ENCODE measurements at regions not wholly inside any gene's neighbourhood (a gene's known extent, or its start where the extent isn't known, plus 50 kb on each side); places are given as distances from the start of the nearest gene placed in this dataset.

GRCh38 chr6:156031516-156031915 lies 575.9 kb upstream of the NOX3 start:
- DNase-seq (ENCODE audit: low read depth in 3 of 3, low spot score in 2 of 3): no peak

GRCh38 chr6:156030053-156030452 lies 574.4 kb upstream of the NOX3 start:
- DNase-seq (ENCODE audit: low read depth in 3 of 3, low spot score in 2 of 3): no peak

GRCh38 chr6:156029286-156029985 lies 573.8 kb upstream of the NOX3 start:
- DNase-seq (ENCODE audit: low read depth in 3 of 3, low spot score in 2 of 3): no peak

- DNase-seq (ENCODE audit: low read depth in 3 of 3, low spot score in 2 of 3): no peak
Observed at GRCh38 chr6:156028335-156029131, 572.9 kb upstream of the NOX3 start.

- no peak for DNase-seq (ENCODE audit: low read depth in 3 of 3, low spot score in 2 of 3)
Observed at GRCh38 chr6:156027248-156027626, 571.6 kb upstream of the NOX3 start.

GRCh38 chr6:156026486-156027247 lies 571.0 kb upstream of the NOX3 start:
- DNase-seq (ENCODE audit: low read depth in 3 of 3, low spot score in 2 of 3): no peak

GRCh38 chr6:156024339-156024738 lies 568.7 kb upstream of the NOX3 start:
- no peak for DNase-seq (ENCODE audit: low read depth in 3 of 3, low spot score in 2 of 3)

GRCh38 chr6:156021746-156022396 lies 566.2 kb upstream of the NOX3 start:
- no peak for DNase-seq (ENCODE audit: low read depth in 3 of 3, low spot score in 2 of 3)

- no peak for DNase-seq (ENCODE audit: low read depth in 3 of 3, low spot score in 2 of 3)
Observed at GRCh38 chr6:156017838-156018237, 562.2 kb upstream of the NOX3 start.

- no peak for DNase-seq (ENCODE audit: low read depth in 3 of 3, low spot score in 2 of 3)
Observed at GRCh38 chr6:156016186-156016976, 560.7 kb upstream of the NOX3 start.

- no peak for DNase-seq (ENCODE audit: low read depth in 3 of 3, low spot score in 2 of 3)
Observed at GRCh38 chr6:156013155-156013554, 557.5 kb upstream of the NOX3 start.

GRCh38 chr6:156009656-156010055 lies 554.0 kb upstream of the NOX3 start:
- DNase-seq (ENCODE audit: low read depth in 3 of 3, low spot score in 2 of 3): no peak

GRCh38 chr6:156004796-156005195 lies 549.2 kb upstream of the NOX3 start:
- no peak for DNase-seq (ENCODE audit: low read depth in 3 of 3, low spot score in 2 of 3)

- no peak for DNase-seq (ENCODE audit: low read depth in 3 of 3, low spot score in 2 of 3)
Observed at GRCh38 chr6:155996151-155996550, 540.5 kb upstream of the NOX3 start.

GRCh38 chr6:155995281-155995680 lies 539.6 kb upstream of the NOX3 start:
- no peak for DNase-seq (ENCODE audit: low read depth in 3 of 3, low spot score in 2 of 3)

- no peak for DNase-seq (ENCODE audit: low read depth in 3 of 3, low spot score in 2 of 3)
Observed at GRCh38 chr6:155994086-155994485, 538.4 kb upstream of the NOX3 start.

- no peak for DNase-seq (ENCODE audit: low read depth in 3 of 3, low spot score in 2 of 3)
Observed at GRCh38 chr6:155993240-155993639, 537.6 kb upstream of the NOX3 start.

- peak in 2 of 3 donors; percentile 13 to 20 for DNase-seq (ENCODE audit: low read depth in 3 of 3, low spot score in 2 of 3)
Observed at GRCh38 chr6:155985660-155986138, 530.1 kb upstream of the NOX3 start.

- no peak for DNase-seq (ENCODE audit: low read depth in 3 of 3, low spot score in 2 of 3)
Observed at GRCh38 chr6:155980768-155981079, 525.1 kb upstream of the NOX3 start.
